Embryonic facial prominence (tissue), 1 donor: ENCODE measurements at regions not wholly inside any gene's neighbourhood (a gene's known extent, or its start where the extent isn't known, plus 50 kb on each side); places are given as distances from the start of the nearest gene placed in this dataset.
"Not testable (repeated sequence)": the region's sequence is repeated elsewhere in the genome, so short reads cannot be mapped to it uniquely, and the experiment has no call there.

Experiments
- DNase-seq: peaks from one replicate; pipeline ENCODE4 v3.0.0-alpha.2; 2016; ENCODE audit errors: extremely low spot score

- DNase-seq: no peak
Observed at GRCh38 chr6:3920321-3920720, 71.1 kb downstream of the FAM50B start.

GRCh38 chr6:3921663-3922062 lies 72.5 kb downstream of the FAM50B start:
- DNase-seq: no peak

- not testable (repeated sequence) for DNase-seq
Observed at GRCh38 chr6:3922619-3923018, 73.4 kb downstream of the FAM50B start.

GRCh38 chr6:3925223-3926149 lies 76.3 kb downstream of the FAM50B start:
- not testable (repeated sequence) for DNase-seq

- DNase-seq: no peak
Observed at GRCh38 chr6:3926150-3926482, 76.9 kb downstream of the FAM50B start.

- no peak for DNase-seq
Observed at GRCh38 chr6:3928111-3928510, 78.9 kb downstream of the FAM50B start.

- no peak for DNase-seq
Observed at GRCh38 chr6:3929281-3929798, 80.2 kb downstream of the FAM50B start.

- DNase-seq: no peak
Observed at GRCh38 chr6:3937438-3937837, 88.3 kb downstream of the FAM50B start.

- no peak for DNase-seq
Observed at GRCh38 chr6:3938715-3939367, 89.7 kb downstream of the FAM50B start.

- DNase-seq: no peak
Observed at GRCh38 chr6:3939368-3939958, 90.3 kb downstream of the FAM50B start.

GRCh38 chr6:3939964-3940363 lies 90.8 kb downstream of the FAM50B start:
- no peak for DNase-seq

- DNase-seq: no peak
Observed at GRCh38 chr6:3940703-3941102, 91.5 kb downstream of the FAM50B start.

- DNase-seq: no peak
Observed at GRCh38 chr6:3943331-3943765, 94.2 kb downstream of the FAM50B start.

- no peak for DNase-seq
Observed at GRCh38 chr6:3944246-3944645, 95.1 kb downstream of the FAM50B start.

GRCh38 chr6:3946778-3947177 lies 97.6 kb downstream of the FAM50B start:
- no peak for DNase-seq

- DNase-seq: no peak
Observed at GRCh38 chr6:3948866-3949265, 99.7 kb downstream of the FAM50B start.

- DNase-seq: no peak
Observed at GRCh38 chr6:3949521-3949920, 100.3 kb downstream of the FAM50B start.

- DNase-seq: no peak
Observed at GRCh38 chr6:3956054-3956453, 106.9 kb downstream of the FAM50B start.

- DNase-seq: no peak
Observed at GRCh38 chr6:3957321-3957720, 108.1 kb downstream of the FAM50B start.

- no peak for DNase-seq
Observed at GRCh38 chr6:3958255-3958654, 109.1 kb downstream of the FAM50B start.

- DNase-seq: no peak
Observed at GRCh38 chr6:3959385-3959784, 110.2 kb downstream of the FAM50B start.

GRCh38 chr6:3960754-3961361 lies 111.7 kb downstream of the FAM50B start:
- no peak for DNase-seq
